Gastrocnemius medialis (tissue), 4 donors: ENCODE measurements at regions not wholly inside any gene's neighbourhood (a gene's known extent, or its start where the extent isn't known, plus 50 kb on each side); places are given as distances from the start of the nearest gene placed in this dataset.
"Not testable (repeated sequence)": the region's sequence is repeated elsewhere in the genome, so short reads cannot be mapped to it uniquely, and the experiment has no call there.

Experiments used
- ATAC-seq, 2 donors: fragments of 150-250 bp; one replicate each; pipeline ENCODE4 v1.9.1; 2016
- DNase-seq, 2 donors: peaks; one replicate each; pipeline ENCODE4 v3.0.0-alpha.2; 2019
- H3K27ac ChIP-seq, 4 donors: fragments of 200-600 bp; sonication (generic); 1 replicate in 1 of 4; 2 replicates in 3 of 4; pipeline ENCODE4 v1.5.1; 2016 to 2018; ENCODE audit warnings: mild to moderate bottlenecking in 2 of 4, moderate library complexity in 1 of 4
- H3K27me3 ChIP-seq, 3 donors: fragments of 200-600 bp; sonication (generic) in 2 of 3; 1 replicate in 1 of 3; 2 replicates in 2 of 3; pipeline versions ENCODE4 v1.5.1 to v1.6.0; 2016 to 2019; ENCODE audit warnings: mild to moderate bottlenecking in 1 of 3, moderate library complexity in 1 of 3
- H3K36me3 ChIP-seq, 2 donors: fragments of 200-600 bp; sonication (generic) in 1 of 2; one replicate each; pipeline ENCODE4 v1.5.1; 2017 to 2018
- H3K4me1 ChIP-seq, 2 donors: fragments of 200-600 bp; sonication (generic) in 1 of 2; one replicate each; pipeline ENCODE4 v1.5.1; 2016 to 2017; ENCODE audit warnings: mild to moderate bottlenecking in 2 of 2
- H3K4me3 ChIP-seq, 4 donors: fragments of 200-600 bp; sonication (generic) in 3 of 4; 1 replicate in 1 of 4; 2 replicates in 3 of 4; pipeline ENCODE4 v1.5.1; 2016 to 2019; ENCODE audit warnings: mild to moderate bottlenecking in 2 of 4
- H3K9me3 ChIP-seq, 3 donors: fragments of 200-600 bp; sonication (generic) in 2 of 3; 1 replicate in 1 of 3; 2 replicates in 2 of 3; pipeline ENCODE4 v1.5.1; 2016 to 2019
- POLR2A ChIP-seq, 2 donors: fragments of 450-650 bp; IDR thresholded peaks; one replicate each; pipeline ENCODE4 v1.6.1; 2017; ENCODE audit warnings: antibody characterized with exemption in 2 of 2, mild to moderate bottlenecking in 2 of 2, moderate library complexity in 2 of 2
- in situ Hi-C, 4 donors: fragments of 200-750 bp; cut with MboI; loops; one replicate each; pipeline versions ENCODE4 v1.15.0 to v1.8.0; 2017; ENCODE audit warnings: low sequenced_read_pairs in 4 of 4
- intact Hi-C: fragments of 100-400 bp; cut with DNase I; formaldehyde crosslinking; loops from one replicate; pipeline ENCODE4 v1.15.1; 2023; ENCODE audit warnings: low total_unique reads
- TF ChIP-seq, protein P1 (sequence below), 5 experiments: fragments of 450-650 bp in 3 of 5; fragments of 200-600 bp in 2 of 5; sonication (generic) in 2 of 5; IDR thresholded peaks in 4 of 5; conservative IDR thresholded peaks in 1 of 5; 1 replicate in 4 of 5; 2 replicates in 1 of 5; pipeline ENCODE4 v1.5.1; 2016 to 2019; ENCODE audit warnings: antibody characterized with exemption in 5 of 5, mild to moderate bottlenecking in 3 of 5, moderate library complexity in 3 of 5

DNA sequence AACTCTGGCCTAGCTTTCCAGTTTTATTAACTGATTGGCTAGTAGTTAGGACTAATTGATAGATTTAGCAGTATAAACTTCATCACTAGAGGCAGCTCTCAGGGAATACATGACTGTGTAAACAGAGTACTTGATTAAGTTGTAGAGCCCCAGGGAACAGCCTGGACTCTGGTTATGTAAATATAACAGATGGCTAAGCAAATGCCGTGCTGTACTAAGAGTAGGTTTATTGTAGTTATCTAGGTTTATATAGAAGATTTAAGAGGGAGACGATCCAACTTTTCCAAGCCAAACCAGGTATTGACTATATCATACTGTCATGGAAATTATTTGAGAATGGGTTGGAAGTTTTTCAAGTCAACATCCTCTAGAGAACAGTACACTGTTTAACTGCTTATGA, 463.4 kb upstream of the GRID2 start:
- Histone ChIP-seq H3K4me1 (no peaks in the 10 kb centered on the region), H3K9me3 (no peaks in the 10 kb centered on the region), H3K27me3 (no peaks in the 10 kb centered on the region), H3K36me3 (no peaks in the 10 kb centered on the region), H3K27ac (no peak overlapping the region), H3K4me3 (no peak overlapping the region)
- DNase-seq (no peak), ATAC-seq (no peak)
- intact Hi-C loops (no loop called here), in situ Hi-C loops (no loop called here)
- TF ChIP-seq POLR2A (IDR thresholded peaks at IDR 0.05) = no peak
- TF ChIP-seq, protein P1, sequence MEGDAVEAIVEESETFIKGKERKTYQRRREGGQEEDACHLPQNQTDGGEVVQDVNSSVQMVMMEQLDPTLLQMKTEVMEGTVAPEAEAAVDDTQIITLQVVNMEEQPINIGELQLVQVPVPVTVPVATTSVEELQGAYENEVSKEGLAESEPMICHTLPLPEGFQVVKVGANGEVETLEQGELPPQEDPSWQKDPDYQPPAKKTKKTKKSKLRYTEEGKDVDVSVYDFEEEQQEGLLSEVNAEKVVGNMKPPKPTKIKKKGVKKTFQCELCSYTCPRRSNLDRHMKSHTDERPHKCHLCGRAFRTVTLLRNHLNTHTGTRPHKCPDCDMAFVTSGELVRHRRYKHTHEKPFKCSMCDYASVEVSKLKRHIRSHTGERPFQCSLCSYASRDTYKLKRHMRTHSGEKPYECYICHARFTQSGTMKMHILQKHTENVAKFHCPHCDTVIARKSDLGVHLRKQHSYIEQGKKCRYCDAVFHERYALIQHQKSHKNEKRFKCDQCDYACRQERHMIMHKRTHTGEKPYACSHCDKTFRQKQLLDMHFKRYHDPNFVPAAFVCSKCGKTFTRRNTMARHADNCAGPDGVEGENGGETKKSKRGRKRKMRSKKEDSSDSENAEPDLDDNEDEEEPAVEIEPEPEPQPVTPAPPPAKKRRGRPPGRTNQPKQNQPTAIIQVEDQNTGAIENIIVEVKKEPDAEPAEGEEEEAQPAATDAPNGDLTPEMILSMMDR (IDR thresholded peaks at IDR 0.05 in 4 of 5, conservative IDR thresholded peaks at IDR 0.05 in 1 of 5) = no peak

DNA sequence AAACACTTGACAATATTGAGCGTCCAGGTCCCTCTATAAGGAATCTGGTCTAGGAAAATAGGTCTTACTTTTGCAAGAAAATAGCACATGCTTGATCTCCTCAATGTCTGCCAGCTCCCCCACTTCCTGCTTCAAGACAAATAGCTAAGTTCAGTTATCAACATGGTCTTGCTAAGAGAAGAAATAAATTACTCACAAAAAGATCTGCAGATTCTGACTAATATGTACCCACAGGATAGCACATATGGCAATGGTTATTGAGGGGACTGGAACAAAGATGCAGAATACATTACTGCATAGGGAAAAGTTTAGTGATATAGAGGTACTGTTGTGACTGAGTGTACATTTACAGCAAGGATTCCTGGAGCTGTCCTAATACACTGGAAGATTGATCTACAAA, 457.5 kb upstream of the GRID2 start:
- ATAC-seq (no peak), DNase-seq (no peak)
- Histone ChIP-seq H3K27ac (no peak overlapping the region), H3K27me3 (no peaks in the 10 kb centered on the region), H3K36me3 (no peaks in the 10 kb centered on the region), H3K4me3 (no peak overlapping the region), H3K9me3 (no peaks in the 10 kb centered on the region), H3K4me1 (no peaks in the 10 kb centered on the region)
- in situ Hi-C loops (no loop called here), intact Hi-C loops (no loop called here)
- TF ChIP-seq, protein P1 (IDR thresholded peaks at IDR 0.05 in 4 of 5, conservative IDR thresholded peaks at IDR 0.05 in 1 of 5) = no peak
- TF ChIP-seq POLR2A (IDR thresholded peaks at IDR 0.05) = no peak

DNA sequence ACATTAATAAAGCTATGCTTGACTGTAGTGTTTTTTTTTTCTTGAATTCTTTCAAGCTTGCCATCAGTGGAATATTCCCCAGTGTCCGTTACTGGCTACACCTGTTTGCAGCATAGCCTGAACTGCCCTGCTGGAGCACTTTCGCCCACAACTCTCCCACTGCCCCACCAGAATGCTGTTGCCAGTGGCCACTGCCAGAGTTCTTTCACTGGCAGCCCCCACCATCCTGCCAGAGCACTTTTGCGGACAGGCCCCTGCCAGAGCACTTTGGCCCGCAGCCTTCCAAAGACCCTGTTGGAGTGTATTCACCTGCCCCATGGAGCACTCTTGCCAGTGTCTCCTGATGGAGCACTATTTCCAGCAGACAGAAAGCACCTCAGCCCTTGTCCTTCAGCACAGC, 452.3 kb upstream of the GRID2 start:
- ATAC-seq (no peak), DNase-seq (no peak)
- intact Hi-C loops = no loop called here
- TF ChIP-seq POLR2A (IDR thresholded peaks at IDR 0.05) = no peak
- TF ChIP-seq, protein P1 (IDR thresholded peaks at IDR 0.05 in 4 of 5, conservative IDR thresholded peaks at IDR 0.05 in 1 of 5) = no peak
- in situ Hi-C loops = no loop called here
- no peaks in the 10 kb centered on the region for H3K9me3 ChIP-seq
- no peak overlapping the region for H3K4me3 ChIP-seq
- no peak overlapping the region for H3K27ac ChIP-seq
- H3K27me3 ChIP-seq = no peaks in the 10 kb centered on the region
- no peaks in the 10 kb centered on the region for H3K36me3 ChIP-seq
- H3K4me1 ChIP-seq = no peaks in the 10 kb centered on the region

DNA sequence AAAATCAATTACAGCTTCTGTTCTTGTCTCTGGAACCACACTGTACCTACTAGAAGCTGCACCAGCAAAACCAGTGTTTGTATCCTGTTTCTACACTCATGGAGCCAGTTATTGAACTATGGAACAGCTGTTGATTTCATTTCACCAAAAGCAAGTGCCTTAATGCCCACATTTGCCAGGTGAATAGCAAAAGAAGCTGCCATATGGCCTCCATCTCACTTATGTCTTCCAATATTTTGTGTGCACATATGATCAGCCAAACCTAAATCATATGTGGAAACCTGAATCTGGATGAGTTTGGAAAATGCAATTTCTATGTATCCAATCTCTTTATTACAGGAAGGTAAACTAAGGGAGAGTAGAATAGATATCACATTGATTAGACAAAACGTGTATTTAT, 415.8 kb upstream of the GRID2 start:
- Histone ChIP-seq H3K4me1 (no peaks in the 10 kb centered on the region), H3K36me3 (no peaks in the 10 kb centered on the region), H3K4me3 (no peak overlapping the region), H3K27ac (no peak overlapping the region), H3K9me3 (no peaks in the 10 kb centered on the region), H3K27me3 (no peaks in the 10 kb centered on the region)
- DNase-seq = no peak
- TF ChIP-seq, protein P1 (IDR thresholded peaks at IDR 0.05 in 4 of 5, conservative IDR thresholded peaks at IDR 0.05 in 1 of 5) = no peak
- TF ChIP-seq POLR2A (IDR thresholded peaks at IDR 0.05) = no peak
- intact Hi-C loops (no loop called here), in situ Hi-C loops (no loop called here)
- ATAC-seq = no peak

DNA sequence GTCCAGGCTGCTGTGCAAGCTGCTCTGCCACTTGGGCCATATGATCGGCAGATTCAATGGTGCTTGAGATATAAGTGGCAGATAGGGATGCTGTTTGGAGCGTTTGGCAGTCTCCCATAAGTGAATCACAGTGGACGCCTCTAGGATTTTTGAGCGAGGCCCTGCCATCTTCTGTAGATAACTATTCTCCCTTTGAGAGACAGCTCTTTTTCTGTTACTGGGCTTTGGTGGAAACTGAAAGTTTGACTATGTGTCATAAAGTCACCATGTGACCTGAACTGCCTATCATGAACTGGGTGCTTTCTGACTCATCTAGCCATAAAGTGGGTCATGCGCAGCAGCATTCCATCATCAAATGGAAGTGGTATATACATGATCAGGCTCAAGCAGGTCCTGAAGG, 412.5 kb upstream of the GRID2 start:
- H3K27ac ChIP-seq, H3K4me3 ChIP-seq, H3K36me3 ChIP-seq, H3K4me1 ChIP-seq, H3K9me3 ChIP-seq, in situ Hi-C loops, intact Hi-C loops, H3K27me3 ChIP-seq, ATAC-seq, DNase-seq: not testable (repeated sequence)
